ENCODE measurements at regions not wholly inside any gene's neighbourhood (a gene's known extent, or its start where the extent isn't known, plus 50 kb on each side); places are given as distances from the start of the nearest gene placed in this dataset.

DNA sequence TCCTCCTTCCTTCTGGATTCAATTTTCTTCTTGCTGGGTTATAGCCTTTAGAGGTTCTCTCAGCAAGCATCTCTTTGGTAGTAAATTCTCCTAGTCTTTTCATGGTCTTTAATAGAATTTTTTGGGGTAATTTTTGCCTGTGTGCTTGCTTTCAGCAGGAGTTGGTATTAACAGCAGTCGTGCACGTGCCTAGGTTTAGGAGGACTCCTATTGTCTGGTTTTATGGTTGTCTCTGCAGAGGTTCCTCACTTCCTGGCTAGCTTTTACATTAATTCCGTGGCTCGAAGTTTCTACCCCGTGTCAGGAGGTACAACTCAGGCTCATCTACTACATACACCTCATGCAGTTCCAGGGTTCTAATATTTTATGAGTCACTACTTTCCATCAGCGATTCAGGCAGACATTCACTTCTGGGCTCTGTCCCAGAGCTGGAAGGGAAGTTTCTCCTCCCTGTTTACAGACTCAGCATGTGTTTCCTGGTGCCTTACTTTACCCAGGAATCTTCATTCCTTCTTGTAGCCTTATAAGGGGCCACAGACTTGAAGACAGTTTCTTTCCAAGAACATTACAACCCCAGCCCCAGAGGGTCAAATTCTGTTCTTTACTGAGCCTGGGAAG lies 643.6 kb downstream of the HS3ST4 start:
- CTCF ChIA-PET: no interaction called here
- H3K27ac Mint-ChIP-seq (ENCODE audit: unreplicated experiment): no peak overlapping the region
- TF ChIP-seq, protein P1, sequence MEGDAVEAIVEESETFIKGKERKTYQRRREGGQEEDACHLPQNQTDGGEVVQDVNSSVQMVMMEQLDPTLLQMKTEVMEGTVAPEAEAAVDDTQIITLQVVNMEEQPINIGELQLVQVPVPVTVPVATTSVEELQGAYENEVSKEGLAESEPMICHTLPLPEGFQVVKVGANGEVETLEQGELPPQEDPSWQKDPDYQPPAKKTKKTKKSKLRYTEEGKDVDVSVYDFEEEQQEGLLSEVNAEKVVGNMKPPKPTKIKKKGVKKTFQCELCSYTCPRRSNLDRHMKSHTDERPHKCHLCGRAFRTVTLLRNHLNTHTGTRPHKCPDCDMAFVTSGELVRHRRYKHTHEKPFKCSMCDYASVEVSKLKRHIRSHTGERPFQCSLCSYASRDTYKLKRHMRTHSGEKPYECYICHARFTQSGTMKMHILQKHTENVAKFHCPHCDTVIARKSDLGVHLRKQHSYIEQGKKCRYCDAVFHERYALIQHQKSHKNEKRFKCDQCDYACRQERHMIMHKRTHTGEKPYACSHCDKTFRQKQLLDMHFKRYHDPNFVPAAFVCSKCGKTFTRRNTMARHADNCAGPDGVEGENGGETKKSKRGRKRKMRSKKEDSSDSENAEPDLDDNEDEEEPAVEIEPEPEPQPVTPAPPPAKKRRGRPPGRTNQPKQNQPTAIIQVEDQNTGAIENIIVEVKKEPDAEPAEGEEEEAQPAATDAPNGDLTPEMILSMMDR (IDR thresholded peaks at IDR 0.05; ENCODE audit: unreplicated experiment): no peak
- intact Hi-C loops (cut with micrococcal nuclease; ENCODE audit: unreplicated experiment): no loop called here
- H3K27me3 Mint-ChIP-seq (ENCODE audit: unreplicated experiment): no peaks in the 10 kb centered on the region
- DNase-seq: no peak
- H3K9me3 Mint-ChIP-seq (ENCODE audit: low read depth, unreplicated experiment): peaks cover 21% of the 10 kb centered on the region
- H3K4me1 Mint-ChIP-seq (ENCODE audit: low read depth, unreplicated experiment): no peaks in the 10 kb centered on the region
- H3K4me3 Mint-ChIP-seq (ENCODE audit: low read depth, unreplicated experiment): no peak overlapping the region
- no TSS peak for BruUV-seq (replicated peaks)
- H3K36me3 Mint-ChIP-seq (ENCODE audit: insufficient read depth, unreplicated experiment): no peaks in the 10 kb centered on the region

DNA sequence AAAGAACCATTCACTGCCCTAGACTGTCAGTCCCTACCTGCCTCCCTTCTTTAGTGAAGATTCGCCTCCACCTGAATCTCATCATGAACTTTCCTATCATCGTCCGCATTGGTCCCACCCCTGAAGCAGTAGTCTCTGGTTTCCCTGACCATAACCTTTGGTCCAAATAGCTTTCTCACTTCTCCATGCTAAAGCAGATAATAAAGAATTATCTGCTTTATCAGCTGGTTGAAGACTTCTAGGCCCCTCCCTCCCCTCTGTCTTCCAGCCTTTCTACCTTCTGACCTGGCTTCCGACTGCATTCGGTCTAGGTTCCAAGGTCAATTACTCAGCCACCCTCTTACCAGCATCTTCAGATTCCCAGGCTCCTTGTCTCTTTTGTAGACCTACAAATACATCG lies 650.9 kb downstream of the HS3ST4 start:
- DNase-seq: no peak
- peaks cover 19% of the 10 kb centered on the region for H3K9me3 Mint-ChIP-seq (ENCODE audit: low read depth, unreplicated experiment)
- TF ChIP-seq, protein P1 (IDR thresholded peaks at IDR 0.05; ENCODE audit: unreplicated experiment): no peak
- H3K4me1 Mint-ChIP-seq (ENCODE audit: low read depth, unreplicated experiment): no peaks in the 10 kb centered on the region
- intact Hi-C loops (cut with micrococcal nuclease; ENCODE audit: unreplicated experiment): no loop called here
- CTCF ChIA-PET: no interaction called here
- BruUV-seq (replicated peaks): no TSS peak
- H3K27me3 Mint-ChIP-seq (ENCODE audit: unreplicated experiment): no peaks in the 10 kb centered on the region
- H3K36me3 Mint-ChIP-seq (ENCODE audit: insufficient read depth, unreplicated experiment): no peaks in the 10 kb centered on the region
- no peak overlapping the region for H3K4me3 Mint-ChIP-seq (ENCODE audit: low read depth, unreplicated experiment)
- no peak overlapping the region for H3K27ac Mint-ChIP-seq (ENCODE audit: unreplicated experiment)

DNA sequence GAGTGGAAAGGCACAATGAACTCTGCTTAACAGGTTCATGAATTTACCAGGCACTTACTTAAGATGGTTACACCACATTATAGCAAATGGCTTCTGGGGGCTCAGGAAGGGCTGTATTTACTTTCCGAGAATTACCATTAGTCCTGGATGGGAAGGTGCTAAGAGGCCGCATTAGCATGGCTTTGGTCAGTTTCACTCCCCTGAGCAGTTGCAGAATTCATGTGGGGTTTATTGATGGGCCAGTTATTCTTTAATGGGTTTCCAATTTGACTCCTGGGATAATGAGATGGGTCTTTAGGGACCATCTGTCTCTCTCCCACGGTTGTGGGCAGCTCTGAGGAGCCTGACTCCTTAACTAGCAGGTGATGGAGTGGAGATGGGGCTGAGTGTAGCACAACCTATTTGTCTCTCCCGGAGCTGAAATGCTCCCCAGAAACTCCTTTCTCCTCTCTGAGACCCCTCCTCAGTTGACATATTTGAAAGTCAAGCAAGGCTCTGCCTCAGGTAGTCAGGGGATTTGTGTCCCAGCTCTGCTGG lies 652.5 kb downstream of the HS3ST4 start:
- H3K27ac Mint-ChIP-seq (ENCODE audit: unreplicated experiment): no peak overlapping the region
- DNase-seq: no peak
- H3K27me3 Mint-ChIP-seq (ENCODE audit: unreplicated experiment): no peaks in the 10 kb centered on the region
- intact Hi-C loops (cut with micrococcal nuclease; ENCODE audit: unreplicated experiment): no loop called here
- CTCF ChIA-PET: no interaction called here
- TF ChIP-seq, protein P1 (IDR thresholded peaks at IDR 0.05; ENCODE audit: unreplicated experiment): no peak
- BruUV-seq (replicated peaks): no TSS peak
- H3K9me3 Mint-ChIP-seq (ENCODE audit: low read depth, unreplicated experiment): peaks cover 22% of the 10 kb centered on the region
- no peak overlapping the region for H3K4me3 Mint-ChIP-seq (ENCODE audit: low read depth, unreplicated experiment)
- H3K4me1 Mint-ChIP-seq (ENCODE audit: low read depth, unreplicated experiment): no peaks in the 10 kb centered on the region
- H3K36me3 Mint-ChIP-seq (ENCODE audit: insufficient read depth, unreplicated experiment): no peaks in the 10 kb centered on the region

DNA sequence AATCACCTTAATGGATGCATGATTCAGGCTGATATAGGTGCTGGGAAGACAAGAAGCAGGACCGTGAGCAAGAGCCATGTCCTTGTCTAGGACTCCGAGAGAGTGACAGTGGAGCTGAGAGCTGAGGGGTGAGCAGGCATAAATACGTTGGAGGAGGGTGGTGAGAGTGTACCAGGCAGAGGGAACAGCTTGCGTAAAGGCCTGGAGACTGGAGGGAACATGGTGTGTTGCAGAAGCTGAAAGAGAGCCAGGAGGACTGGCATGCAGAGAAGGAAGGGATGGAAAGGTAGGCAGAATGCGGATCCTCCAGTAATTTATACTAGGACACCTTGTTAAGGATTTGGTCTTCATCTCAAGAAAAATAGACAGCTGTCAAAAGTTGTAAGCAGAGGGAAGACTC lies 653.2 kb downstream of the HS3ST4 start:
- no peaks in the 10 kb centered on the region for H3K4me1 Mint-ChIP-seq (ENCODE audit: low read depth, unreplicated experiment)
- H3K4me3 Mint-ChIP-seq (ENCODE audit: low read depth, unreplicated experiment): no peak overlapping the region
- no peaks in the 10 kb centered on the region for H3K27me3 Mint-ChIP-seq (ENCODE audit: unreplicated experiment)
- DNase-seq: no peak
- peaks cover 22% of the 10 kb centered on the region for H3K9me3 Mint-ChIP-seq (ENCODE audit: low read depth, unreplicated experiment)
- H3K36me3 Mint-ChIP-seq (ENCODE audit: insufficient read depth, unreplicated experiment): no peaks in the 10 kb centered on the region
- CTCF ChIA-PET: no interaction called here
- TF ChIP-seq, protein P1 (IDR thresholded peaks at IDR 0.05; ENCODE audit: unreplicated experiment): no peak
- intact Hi-C loops (cut with micrococcal nuclease; ENCODE audit: unreplicated experiment): no loop called here
- H3K27ac Mint-ChIP-seq (ENCODE audit: unreplicated experiment): no peak overlapping the region
- no TSS peak for BruUV-seq (replicated peaks)

Measured in Calu3 (cell line).